OCI-LY1 (cell line): ENCODE measurements at regions not wholly inside any gene's neighbourhood (a gene's known extent, or its start where the extent isn't known, plus 50 kb on each side); places are given as distances from the start of the nearest gene placed in this dataset.

Source experiments
- EZH2 ChIP-seq: fragments of 200-600 bp; sonication (generic), shearing (Covaris generic); IDR thresholded peaks from 2 replicates; pipeline ENCODE4 v1.8.0; 2017; ENCODE audit warnings: borderline replicate concordance, mixed run types, mild to moderate bottlenecking, antibody characterized with exemption, low read length, moderate library complexity, mixed read lengths
- TF ChIP-seq, protein P1 (sequence below): fragments of 200-600 bp; sonication (generic), shearing (Covaris generic); IDR thresholded peaks from 2 replicates; pipeline ENCODE4 v1.5.1; 2017; ENCODE audit warnings: mild to moderate bottlenecking, antibody characterized with exemption, low read length, moderate library complexity, mixed read lengths

DNA sequence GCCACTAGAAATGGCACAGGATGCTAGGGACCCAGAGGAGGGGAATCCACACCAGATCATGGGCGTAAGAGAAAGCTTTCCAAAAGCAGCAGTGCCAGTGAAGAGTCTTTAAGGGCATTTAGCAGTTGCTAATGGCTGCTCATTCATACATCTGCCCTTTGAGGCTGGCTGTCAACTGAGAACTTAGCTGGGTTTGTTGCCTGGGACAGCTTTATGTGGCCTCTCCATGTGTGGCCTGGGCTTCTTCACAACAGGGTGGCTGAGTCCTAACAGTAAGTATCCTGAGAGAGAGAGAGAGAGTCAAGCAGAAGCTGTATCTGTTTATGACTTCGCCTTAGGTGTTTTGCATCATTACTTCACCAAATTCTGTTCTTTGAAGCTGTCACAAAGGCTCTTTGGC is 286.1 kb upstream of the KCNJ16 start:
- TF ChIP-seq, protein P1, sequence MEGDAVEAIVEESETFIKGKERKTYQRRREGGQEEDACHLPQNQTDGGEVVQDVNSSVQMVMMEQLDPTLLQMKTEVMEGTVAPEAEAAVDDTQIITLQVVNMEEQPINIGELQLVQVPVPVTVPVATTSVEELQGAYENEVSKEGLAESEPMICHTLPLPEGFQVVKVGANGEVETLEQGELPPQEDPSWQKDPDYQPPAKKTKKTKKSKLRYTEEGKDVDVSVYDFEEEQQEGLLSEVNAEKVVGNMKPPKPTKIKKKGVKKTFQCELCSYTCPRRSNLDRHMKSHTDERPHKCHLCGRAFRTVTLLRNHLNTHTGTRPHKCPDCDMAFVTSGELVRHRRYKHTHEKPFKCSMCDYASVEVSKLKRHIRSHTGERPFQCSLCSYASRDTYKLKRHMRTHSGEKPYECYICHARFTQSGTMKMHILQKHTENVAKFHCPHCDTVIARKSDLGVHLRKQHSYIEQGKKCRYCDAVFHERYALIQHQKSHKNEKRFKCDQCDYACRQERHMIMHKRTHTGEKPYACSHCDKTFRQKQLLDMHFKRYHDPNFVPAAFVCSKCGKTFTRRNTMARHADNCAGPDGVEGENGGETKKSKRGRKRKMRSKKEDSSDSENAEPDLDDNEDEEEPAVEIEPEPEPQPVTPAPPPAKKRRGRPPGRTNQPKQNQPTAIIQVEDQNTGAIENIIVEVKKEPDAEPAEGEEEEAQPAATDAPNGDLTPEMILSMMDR: no peak
- no peak for TF ChIP-seq EZH2
